HepG2 (cell line): ENCODE measurements at regions not wholly inside any gene's neighbourhood (a gene's known extent, or its start where the extent isn't known, plus 50 kb on each side); places are given as distances from the start of the nearest gene placed in this dataset.

Source experiments
- AKNA ChIP-seq: sonication (generic); formaldehyde crosslinking; IDR thresholded peaks from 2 replicates; pipeline ENCODE4 v1.4.0; 2020; ENCODE audit warnings: missing genetic modification reagents, borderline replicate concordance
- ATF6 ChIP-seq: sonication (generic); formaldehyde crosslinking; conservative IDR thresholded peaks from 2 replicates; pipeline ENCODE4 v1.4.0; 2020; ENCODE audit warnings: missing genetic modification reagents
- ATF7-NPFF ChIP-seq: sonication (generic); formaldehyde crosslinking; IDR thresholded peaks from 2 replicates; pipeline ENCODE4 v1.8.1; 2023; ENCODE audit warnings: mild to moderate bottlenecking, low read depth, missing genetic modification reagents, moderate library complexity
- CBFB ChIP-seq: sonication (generic); formaldehyde crosslinking; IDR thresholded peaks from 2 replicates; pipeline ENCODE4 v1.4.0; 2020; ENCODE audit warnings: missing genetic modification reagents
- ETV6 ChIP-seq: sonication (generic); formaldehyde crosslinking; conservative IDR thresholded peaks from 2 replicates; pipeline ENCODE4 v1.4.0; 2020; ENCODE audit warnings: missing genetic modification reagents
- FOXA1 ChIP-seq, 2 experiments: fragments of 450-650 bp in 1 of 2; sonication (generic) in 1 of 2; formaldehyde crosslinking in 1 of 2; IDR thresholded peaks; 2 replicates each; pipeline versions ENCODE4 v1.4.0 to v1.6.1; 2016 to 2020; ENCODE audit warnings: missing genetic modification reagents in 1 of 2
- HNF4G ChIP-seq, 2 experiments: sonication (generic) in 1 of 2; formaldehyde crosslinking in 1 of 2; IDR thresholded peaks; 2 replicates each; pipeline versions ENCODE4 v1.4.0 to v1.6.1; 2011 to 2020; ENCODE audit warnings: borderline replicate concordance in 2 of 2, low read depth in 2 of 2, mild to moderate bottlenecking in 2 of 2, low read length in 1 of 2, missing genetic modification reagents in 1 of 2, moderate library complexity in 1 of 2
- KLF6 ChIP-seq: IDR thresholded peaks from 2 replicates; pipeline ENCODE4 v1.8.0; 2016; ENCODE audit warnings: missing biosample characterization, missing genetic modification reagents
- MAZ ChIP-seq, 2 experiments: sonication (generic) in 1 of 2; formaldehyde crosslinking in 1 of 2; IDR thresholded peaks; 2 replicates each; pipeline versions ENCODE4 v1.5.0 to v1.6.1; 2012 to 2020; ENCODE audit warnings: low read depth in 2 of 2, mild to moderate bottlenecking in 2 of 2, borderline replicate concordance in 1 of 2, improper control_type of control experiment in 1 of 2, low read length in 1 of 2, missing genetic modification reagents in 1 of 2, moderate library complexity in 1 of 2
- MIER2 ChIP-seq: IDR thresholded peaks from 2 replicates; pipeline ENCODE4 v1.6.1; 2016; ENCODE audit warnings: missing biosample characterization, missing genetic modification reagents
- MIXL1 ChIP-seq: IDR thresholded peaks from 2 replicates; pipeline ENCODE4 v1.6.1; 2016
- ZC3H13 ChIP-seq: sonication (generic); formaldehyde crosslinking; IDR thresholded peaks from 2 replicates; pipeline ENCODE4 v1.8.1; 2023; ENCODE audit warnings: mild to moderate bottlenecking, missing genetic modification reagents, moderate library complexity
- ZNF17 ChIP-seq: sonication (generic); formaldehyde crosslinking; IDR thresholded peaks from 2 replicates; pipeline ENCODE4 v1.5.0; 2020; ENCODE audit warnings: mild to moderate bottlenecking, missing genetic modification reagents
- ZNF274 ChIP-seq: sonication (generic); formaldehyde crosslinking; IDR thresholded peaks from 2 replicates; pipeline ENCODE4 v1.5.1; 2020; ENCODE audit warnings: mild to moderate bottlenecking, missing genetic modification reagents
- ZNF354B ChIP-seq: sonication (generic); formaldehyde crosslinking; IDR thresholded peaks from 2 replicates; pipeline ENCODE4 v1.8.0; 2022; ENCODE audit warnings: mild to moderate bottlenecking, missing genetic modification reagents
- ZNF589 ChIP-seq: sonication (generic); formaldehyde crosslinking; conservative IDR thresholded peaks from 2 replicates; pipeline ENCODE4 v1.8.0; 2022; ENCODE audit warnings: mild to moderate bottlenecking, moderate library complexity, missing genetic modification reagents
- ZNF674 ChIP-seq: sonication (generic); formaldehyde crosslinking; IDR thresholded peaks from 2 replicates; pipeline ENCODE4 v1.5.0; 2020; ENCODE audit warnings: low read depth, mild to moderate bottlenecking, missing genetic modification reagents
- ZNF773 ChIP-seq: sonication (generic); formaldehyde crosslinking; IDR thresholded peaks from 2 replicates; pipeline ENCODE4 v1.4.0; 2020; ENCODE audit warnings: missing genetic modification reagents, borderline replicate concordance
- ZSCAN22 ChIP-seq: sonication (generic); formaldehyde crosslinking; IDR thresholded peaks from 2 replicates; pipeline ENCODE4 v1.4.0; 2020; ENCODE audit warnings: mild to moderate bottlenecking, missing genetic modification reagents
- TF ChIP-seq, protein P1 (sequence below): IDR thresholded peaks from 2 replicates; pipeline ENCODE4 v1.4.0; 2020; ENCODE audit warnings: mild to moderate bottlenecking, missing genetic modification reagents

DNA sequence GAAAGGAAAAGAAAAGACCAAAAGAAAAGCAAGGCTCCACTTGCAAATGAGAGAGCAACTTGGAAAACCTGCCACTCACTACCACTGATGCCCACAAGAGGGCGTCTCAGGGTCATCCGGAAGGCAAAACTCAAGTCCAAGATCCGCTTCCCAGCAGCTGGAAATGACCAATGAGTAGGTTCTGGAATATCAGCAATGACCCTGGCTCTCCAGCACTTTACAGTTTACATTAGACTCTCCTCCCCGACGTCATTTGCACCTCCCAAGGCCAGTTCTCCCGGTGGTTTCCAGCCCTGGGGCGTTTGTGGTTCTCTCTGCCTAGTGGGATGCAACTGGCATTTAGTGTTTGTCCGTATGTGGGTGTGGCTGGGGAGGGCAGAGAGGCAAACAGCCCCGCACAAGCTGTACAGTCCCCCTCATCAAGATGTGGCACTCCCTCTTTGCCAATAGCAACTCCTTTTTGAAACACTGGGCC, 193.8 kb upstream of the ZNF618 start (continued):
- TF ChIP-seq, protein P1, sequence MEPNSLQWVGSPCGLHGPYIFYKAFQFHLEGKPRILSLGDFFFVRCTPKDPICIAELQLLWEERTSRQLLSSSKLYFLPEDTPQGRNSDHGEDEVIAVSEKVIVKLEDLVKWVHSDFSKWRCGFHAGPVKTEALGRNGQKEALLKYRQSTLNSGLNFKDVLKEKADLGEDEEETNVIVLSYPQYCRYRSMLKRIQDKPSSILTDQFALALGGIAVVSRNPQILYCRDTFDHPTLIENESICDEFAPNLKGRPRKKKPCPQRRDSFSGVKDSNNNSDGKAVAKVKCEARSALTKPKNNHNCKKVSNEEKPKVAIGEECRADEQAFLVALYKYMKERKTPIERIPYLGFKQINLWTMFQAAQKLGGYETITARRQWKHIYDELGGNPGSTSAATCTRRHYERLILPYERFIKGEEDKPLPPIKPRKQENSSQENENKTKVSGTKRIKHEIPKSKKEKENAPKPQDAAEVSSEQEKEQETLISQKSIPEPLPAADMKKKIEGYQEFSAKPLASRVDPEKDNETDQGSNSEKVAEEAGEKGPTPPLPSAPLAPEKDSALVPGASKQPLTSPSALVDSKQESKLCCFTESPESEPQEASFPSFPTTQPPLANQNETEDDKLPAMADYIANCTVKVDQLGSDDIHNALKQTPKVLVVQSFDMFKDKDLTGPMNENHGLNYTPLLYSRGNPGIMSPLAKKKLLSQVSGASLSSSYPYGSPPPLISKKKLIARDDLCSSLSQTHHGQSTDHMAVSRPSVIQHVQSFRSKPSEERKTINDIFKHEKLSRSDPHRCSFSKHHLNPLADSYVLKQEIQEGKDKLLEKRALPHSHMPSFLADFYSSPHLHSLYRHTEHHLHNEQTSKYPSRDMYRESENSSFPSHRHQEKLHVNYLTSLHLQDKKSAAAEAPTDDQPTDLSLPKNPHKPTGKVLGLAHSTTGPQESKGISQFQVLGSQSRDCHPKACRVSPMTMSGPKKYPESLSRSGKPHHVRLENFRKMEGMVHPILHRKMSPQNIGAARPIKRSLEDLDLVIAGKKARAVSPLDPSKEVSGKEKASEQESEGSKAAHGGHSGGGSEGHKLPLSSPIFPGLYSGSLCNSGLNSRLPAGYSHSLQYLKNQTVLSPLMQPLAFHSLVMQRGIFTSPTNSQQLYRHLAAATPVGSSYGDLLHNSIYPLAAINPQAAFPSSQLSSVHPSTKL (CRISPR knock-in tag), result peak; percentile 46; the same call in 1 of the 2 replicates
- TF ChIP-seq ATF6 (CRISPR knock-in tag) (no peak), MIER2 (CRISPR knock-in tag) (peak; percentile 27; the same call in 1 of the 2 replicates), CBFB (CRISPR knock-in tag) (no peak), ZNF589 (CRISPR knock-in tag) (no peak), MAZ (IDR thresholded peaks at IDR 0.05; ENCODE audit: borderline replicate concordance, low read depth, low read length) (no peak), MAZ (CRISPR knock-in tag; IDR thresholded peaks at IDR 0.05; ENCODE audit: low read depth) (no peak), MIXL1 (CRISPR knock-in tag) (no peak), HNF4G (IDR thresholded peaks at IDR 0.05; ENCODE audit: borderline replicate concordance, low read depth, low read length) (no peak), HNF4G (CRISPR knock-in tag; IDR thresholded peaks at IDR 0.05; ENCODE audit: borderline replicate concordance, low read depth) (no peak), ZC3H13 (no peak), ZSCAN22 (CRISPR knock-in tag) (no peak), ZNF274 (CRISPR knock-in tag) (no peak), ZNF773 (no peak), AKNA (CRISPR knock-in tag) (no peak), ATF7-NPFF (CRISPR knock-in tag) (no peak), KLF6 (CRISPR knock-in tag) (0 out of 2 replicates have a peak, but pooled peaks have one; percentile 47), ETV6 (CRISPR knock-in tag) (no peak), ZNF17 (no peak), FOXA1 (IDR thresholded peaks at IDR 0.05) (no peak), FOXA1 (CRISPR knock-in tag; IDR thresholded peaks at IDR 0.05) (no peak), ZNF354B (no peak), ZNF674 (CRISPR knock-in tag) (no peak)
